ES-I3 (cell line): ENCODE measurements at regions not wholly inside any gene's neighbourhood (a gene's known extent, or its start where the extent isn't known, plus 50 kb on each side); places are given as distances from the start of the nearest gene placed in this dataset.

ENCODE experiments used
- H3K36me3 ChIP-seq: 2 replicates; pipeline ENCODE4 v1.6.1; 2013; ENCODE audit warnings: mild to moderate bottlenecking, low read length, control low read depth, moderate library complexity; ENCODE audit not compliant: insufficient read depth
- H3K4me1 ChIP-seq: 2 replicates; pipeline ENCODE4 v1.6.1; 2013; ENCODE audit warnings: mild to moderate bottlenecking, control low read depth, low read length; ENCODE audit not compliant: insufficient read depth
- H3K9ac ChIP-seq: 2 replicates; pipeline ENCODE4 v1.6.1; 2013; ENCODE audit warnings: low read depth, mild to moderate bottlenecking, low read length, moderate library complexity
- H3K9me3 ChIP-seq: 2 replicates; pipeline ENCODE4 v1.6.1; 2013; ENCODE audit warnings: mild to moderate bottlenecking, low read length, moderate library complexity; ENCODE audit not compliant: control insufficient read depth, insufficient read depth

DNA sequence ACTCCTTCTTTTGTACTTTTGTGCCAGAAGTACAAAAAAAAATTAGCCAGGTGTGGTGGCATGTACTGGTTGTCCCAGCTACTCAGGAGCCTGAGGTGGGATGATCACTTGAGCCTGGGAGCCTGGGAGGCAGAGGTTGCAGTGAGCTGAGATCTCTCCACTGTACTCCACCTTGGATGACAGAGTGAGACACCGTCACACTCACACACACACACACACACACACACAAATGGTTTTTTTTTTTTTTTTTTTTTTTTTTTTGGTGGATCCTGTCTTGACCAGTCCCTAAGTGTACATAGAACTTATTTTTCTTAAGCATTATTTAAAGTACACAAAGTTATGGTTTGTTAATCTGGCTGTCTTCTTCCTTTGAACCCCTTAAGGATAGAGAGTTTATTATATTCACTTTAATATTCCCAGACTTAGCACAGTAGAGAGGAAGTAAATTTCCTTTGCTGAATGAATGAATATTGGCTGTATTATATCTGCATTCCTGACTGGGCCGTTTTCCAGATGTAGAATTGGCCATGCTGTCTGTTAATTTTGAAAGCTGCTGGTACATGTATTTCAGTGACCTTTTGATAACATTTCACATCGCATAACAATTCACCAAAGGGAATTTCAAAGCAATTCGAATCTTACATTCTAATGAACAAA lies 429.0 kb upstream of the ZNF608 start:
- 0 out of 2 replicates have a peak, but pooled peaks cover under 1% of the 10 kb centered on the region for H3K4me1 ChIP-seq
- no peaks in the 10 kb centered on the region; the same call in 1 of the 2 replicates for H3K36me3 ChIP-seq
- no peak overlapping the region for H3K9ac ChIP-seq
- H3K9me3 ChIP-seq: no peaks in the 10 kb centered on the region

DNA sequence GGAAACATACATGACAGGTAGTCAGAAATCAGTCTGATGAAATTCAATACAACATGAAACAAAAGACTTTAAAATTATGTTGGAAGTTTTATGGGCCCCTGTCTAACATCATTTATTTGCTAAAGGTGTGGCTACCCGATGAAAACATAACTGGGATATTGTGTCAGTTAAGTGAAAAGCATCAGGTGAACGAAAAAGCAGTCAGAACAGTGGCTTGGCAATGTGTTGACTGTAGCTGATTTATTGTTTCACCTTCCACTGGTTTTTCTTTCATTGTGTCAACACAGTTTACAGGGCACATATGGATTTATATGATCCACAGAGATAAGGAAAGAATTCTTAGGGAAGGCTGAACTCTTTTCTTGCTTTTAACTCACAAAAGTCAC lies 429.6 kb upstream of the ZNF608 start:
- Histone ChIP-seq H3K4me1 (peaks cover 6% of the 10 kb centered on the region; the same call in 1 of the 2 replicates), H3K9me3 (no peaks in the 10 kb centered on the region), H3K9ac (no peak overlapping the region), H3K36me3 (no peaks in the 10 kb centered on the region; the same call in 1 of the 2 replicates)

DNA sequence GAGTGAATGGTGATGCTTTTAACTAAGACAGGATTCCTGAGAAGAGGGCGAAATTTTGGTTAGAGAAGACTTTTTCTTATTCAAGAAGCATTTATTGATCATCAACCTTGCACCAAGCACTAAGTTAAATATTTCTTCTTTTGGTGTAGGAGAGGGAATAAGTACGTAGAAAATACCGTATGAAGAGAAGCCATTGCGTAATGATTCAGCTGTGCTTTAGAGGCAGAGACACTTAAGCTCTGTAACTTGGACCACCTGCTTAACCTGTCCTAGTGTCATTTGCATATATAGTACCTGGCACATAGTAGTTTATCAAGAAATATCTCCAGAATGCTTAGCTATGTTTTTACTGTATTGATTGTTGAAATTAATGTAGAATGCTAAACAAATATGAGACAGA lies 430.9 kb upstream of the ZNF608 start:
- H3K9me3 ChIP-seq: no peaks in the 10 kb centered on the region
- H3K4me1 ChIP-seq: peaks cover 6% of the 10 kb centered on the region; the same call in 1 of the 2 replicates
- no peaks in the 10 kb centered on the region; the same call in 1 of the 2 replicates for H3K36me3 ChIP-seq
- no peak overlapping the region for H3K9ac ChIP-seq

DNA sequence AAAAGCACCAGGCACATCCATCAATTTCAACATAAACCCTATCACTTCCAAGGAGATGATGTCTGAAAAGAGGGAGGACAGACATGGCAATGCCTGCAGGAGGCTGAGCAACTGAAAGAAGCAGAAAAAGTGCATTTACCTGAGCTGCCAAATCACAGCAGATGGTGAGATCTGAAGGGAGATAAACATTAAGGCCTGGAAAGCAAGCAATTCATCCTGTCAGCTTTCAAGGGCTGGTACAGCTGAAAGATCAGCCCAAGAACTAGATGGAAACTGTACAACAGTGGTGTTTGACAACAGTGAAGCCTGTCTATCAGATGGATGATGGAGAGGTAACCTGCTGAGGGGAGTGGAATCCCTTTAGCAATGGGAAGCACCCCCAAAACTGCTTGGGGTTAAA lies 433.2 kb upstream of the ZNF608 start:
- H3K9me3 ChIP-seq: no peaks in the 10 kb centered on the region
- peaks cover 6% of the 10 kb centered on the region; the same call in 1 of the 2 replicates for H3K4me1 ChIP-seq
- no peak overlapping the region for H3K9ac ChIP-seq
- H3K36me3 ChIP-seq: no peaks in the 10 kb centered on the region; the same call in 1 of the 2 replicates

DNA sequence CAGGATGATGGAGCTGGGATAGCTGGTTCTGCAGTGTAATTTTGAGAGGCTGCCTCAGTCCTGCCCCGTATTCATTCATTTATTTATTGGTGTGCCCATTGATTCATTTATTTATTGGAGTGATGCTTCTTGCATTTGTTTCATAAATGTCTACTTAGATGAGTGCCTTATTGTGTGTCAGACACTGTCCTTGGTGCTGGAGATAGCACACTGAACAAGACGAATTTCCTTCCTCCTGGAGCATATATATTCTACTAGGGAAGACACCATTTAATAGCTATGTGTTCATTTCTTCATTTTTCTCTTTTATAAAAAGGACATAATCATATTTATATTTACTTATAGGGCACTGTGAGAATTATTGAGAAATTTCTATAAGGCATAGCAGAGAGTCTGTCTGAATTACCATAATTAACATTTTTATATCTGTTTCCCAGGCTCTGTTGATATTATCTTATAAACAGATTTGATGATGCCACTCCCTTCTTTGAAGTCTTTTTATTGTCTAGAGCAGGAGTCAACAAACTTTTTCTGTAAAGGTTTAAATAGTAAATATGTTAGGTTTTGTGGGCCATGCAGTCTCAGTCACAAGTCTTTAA lies 433.9 kb upstream of the ZNF608 start:
- Histone ChIP-seq H3K9me3 (no peaks in the 10 kb centered on the region), H3K9ac (no peak overlapping the region), H3K4me1 (peaks cover 6% of the 10 kb centered on the region; the same call in 1 of the 2 replicates), H3K36me3 (no peaks in the 10 kb centered on the region; the same call in 1 of the 2 replicates)

DNA sequence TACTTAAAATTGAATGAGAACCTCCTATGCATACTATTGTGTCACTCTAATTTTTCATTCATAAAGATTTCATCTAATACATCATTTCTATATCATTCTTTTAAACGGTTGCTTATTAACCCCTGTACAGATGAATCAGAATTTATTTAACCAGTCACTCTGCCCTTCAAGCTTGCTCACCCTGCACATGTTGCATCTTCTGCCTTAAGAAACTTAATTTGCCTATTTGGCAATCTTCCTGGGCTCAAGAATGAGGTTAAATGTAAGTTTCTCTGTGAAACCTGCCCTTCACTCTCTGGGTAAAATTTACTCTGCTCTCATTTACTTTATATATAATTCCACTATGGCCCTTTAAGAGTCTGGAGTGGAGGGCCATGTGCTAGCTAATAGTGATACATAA lies 434.7 kb upstream of the ZNF608 start:
- Histone ChIP-seq H3K9me3 (no peaks in the 10 kb centered on the region), H3K4me1 (peaks cover 6% of the 10 kb centered on the region; the same call in 1 of the 2 replicates), H3K36me3 (no peaks in the 10 kb centered on the region; the same call in 1 of the 2 replicates), H3K9ac (no peak overlapping the region)

DNA sequence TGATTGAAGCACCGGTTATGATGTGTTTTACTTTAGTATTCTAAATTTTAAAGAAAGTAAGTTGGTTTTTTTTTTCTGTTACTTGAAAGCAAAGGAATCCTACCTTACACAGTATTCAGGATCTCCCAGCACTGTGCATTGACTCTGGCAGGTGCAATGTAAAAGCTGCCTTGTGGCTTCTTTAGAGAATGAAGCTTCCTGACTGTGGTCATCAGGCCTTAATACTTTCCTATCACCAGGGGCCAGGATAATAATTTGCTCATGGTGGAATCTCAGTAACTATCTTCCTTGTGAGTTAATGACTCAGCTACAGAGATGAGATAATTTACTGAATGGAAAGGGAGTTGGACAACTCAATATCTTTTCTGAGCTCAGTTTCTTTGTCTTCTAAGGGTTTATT lies 435.5 kb upstream of the ZNF608 start:
- Histone ChIP-seq H3K36me3 (no peaks in the 10 kb centered on the region; the same call in 1 of the 2 replicates), H3K9me3 (no peaks in the 10 kb centered on the region), H3K9ac (no peak overlapping the region), H3K4me1 (peaks cover 9% of the 10 kb centered on the region; the same call in 1 of the 2 replicates)

DNA sequence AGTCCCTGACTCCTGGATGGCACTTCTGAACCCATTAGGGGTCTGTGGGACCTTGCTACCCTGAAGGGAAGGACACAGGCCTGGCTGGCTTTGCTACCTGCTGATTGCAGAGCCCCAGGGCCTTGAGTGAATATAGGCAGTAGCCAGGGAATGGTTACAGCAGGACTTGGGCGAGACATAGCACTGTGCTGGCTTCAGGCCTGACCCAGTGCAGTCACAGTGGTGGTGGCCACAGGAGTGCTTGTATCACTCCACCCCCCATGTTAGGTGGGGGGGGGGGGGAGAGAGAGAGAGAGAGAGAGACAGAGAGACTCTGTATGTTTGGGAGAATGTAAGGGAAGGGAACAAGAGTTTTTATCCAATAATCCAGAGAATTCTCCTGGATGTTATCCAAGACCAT lies 439.3 kb upstream of the ZNF608 start:
- H3K9ac ChIP-seq: no peak overlapping the region
- H3K4me1 ChIP-seq: peaks cover 22% of the 10 kb centered on the region
- H3K9me3 ChIP-seq: no peaks in the 10 kb centered on the region
- no peaks in the 10 kb centered on the region for H3K36me3 ChIP-seq

DNA sequence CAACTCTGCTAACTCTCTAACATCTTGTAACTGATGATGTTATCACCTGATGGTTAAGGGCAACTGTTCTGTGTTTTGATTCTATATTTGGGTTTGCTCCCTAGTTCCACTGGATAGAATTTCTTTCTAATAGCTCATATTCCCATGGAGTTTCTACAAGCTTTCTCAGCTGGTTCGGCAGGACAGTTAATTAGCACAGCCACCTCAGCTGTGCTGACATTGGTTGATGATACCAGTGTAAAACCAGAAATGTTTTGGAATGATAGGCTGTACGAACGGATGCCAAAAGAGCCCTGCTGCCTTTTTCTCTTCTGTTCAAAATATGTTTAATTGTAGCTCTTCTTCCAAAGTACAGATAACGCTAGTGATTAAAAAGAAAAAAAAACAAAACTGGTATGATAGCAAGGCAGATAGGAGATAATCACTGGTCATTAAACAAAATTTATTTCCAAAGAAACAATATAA lies 440.5 kb upstream of the ZNF608 start:
- Histone ChIP-seq H3K4me1 (peaks cover 24% of the 10 kb centered on the region), H3K9ac (no peak overlapping the region), H3K9me3 (no peaks in the 10 kb centered on the region), H3K36me3 (no peaks in the 10 kb centered on the region)

DNA sequence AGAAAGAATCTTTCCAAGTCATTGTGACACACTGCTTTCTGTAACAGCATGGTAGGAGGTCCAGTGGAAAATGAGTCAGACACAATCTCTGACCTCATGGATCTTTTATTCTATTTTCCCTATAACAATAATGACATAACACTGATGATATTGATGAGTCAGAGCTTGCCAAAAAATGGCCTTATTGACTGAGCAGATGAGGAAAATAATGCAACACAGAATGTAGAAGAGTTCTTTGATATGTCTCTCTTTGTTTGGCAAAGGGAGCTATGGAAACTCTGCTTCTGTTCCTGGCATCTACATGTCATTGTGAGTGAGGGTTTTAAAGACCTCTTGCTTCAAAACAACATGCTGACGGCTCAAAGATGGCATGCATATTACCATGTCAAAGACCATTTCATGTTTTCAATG lies 443.1 kb upstream of the ZNF608 start:
- peaks cover 24% of the 10 kb centered on the region for H3K4me1 ChIP-seq
- no peak overlapping the region for H3K9ac ChIP-seq
- H3K36me3 ChIP-seq: no peaks in the 10 kb centered on the region

DNA sequence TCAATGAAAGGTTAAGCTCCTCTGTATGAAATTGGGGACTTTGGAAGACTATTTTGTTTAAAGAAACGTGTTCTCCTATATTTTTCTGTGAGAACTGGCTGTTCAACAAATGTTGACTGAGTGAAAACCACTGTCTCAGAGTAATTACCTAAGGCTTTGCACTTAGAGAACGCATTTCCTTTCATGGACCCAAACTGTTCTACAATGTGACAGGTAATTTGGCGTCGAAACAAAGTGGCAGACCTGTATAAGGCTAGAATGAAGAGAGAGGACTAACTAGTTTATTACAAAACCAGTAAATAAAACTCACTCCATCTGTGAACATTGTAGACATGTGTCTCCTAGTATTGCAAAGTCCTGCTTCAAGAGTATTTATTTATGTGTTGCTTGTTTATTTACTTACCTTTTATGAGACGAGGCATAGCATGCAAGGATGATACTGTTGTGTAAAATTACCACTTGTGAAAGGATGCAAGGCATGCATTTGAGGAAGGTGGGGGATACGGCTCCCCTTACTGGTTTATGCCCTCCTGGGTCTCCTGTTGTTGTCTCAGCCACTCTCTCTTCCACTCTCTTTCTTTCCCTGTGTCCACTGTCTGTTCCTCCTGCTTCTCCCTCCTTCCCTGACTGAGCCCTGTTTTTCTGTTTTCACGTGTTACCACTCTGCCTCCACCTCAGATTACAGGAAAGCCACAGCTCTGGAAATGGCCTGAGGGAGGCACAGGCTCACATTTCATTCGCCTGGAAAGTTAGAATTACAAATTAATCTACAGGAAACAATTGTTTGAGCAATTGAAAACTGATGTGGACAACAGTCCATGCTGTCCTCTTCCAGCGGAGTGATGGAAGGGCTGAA lies 444.0 kb upstream of the ZNF608 start:
- H3K4me1 ChIP-seq: peaks cover 24% of the 10 kb centered on the region
- H3K9me3 ChIP-seq: no peaks in the 10 kb centered on the region
- H3K9ac ChIP-seq: no peak overlapping the region
- no peaks in the 10 kb centered on the region for H3K36me3 ChIP-seq

More for the DNA sequence above, 443.1 kb upstream of the ZNF608 start:
- no peaks in the 10 kb centered on the region for H3K9me3 ChIP-seq

DNA sequence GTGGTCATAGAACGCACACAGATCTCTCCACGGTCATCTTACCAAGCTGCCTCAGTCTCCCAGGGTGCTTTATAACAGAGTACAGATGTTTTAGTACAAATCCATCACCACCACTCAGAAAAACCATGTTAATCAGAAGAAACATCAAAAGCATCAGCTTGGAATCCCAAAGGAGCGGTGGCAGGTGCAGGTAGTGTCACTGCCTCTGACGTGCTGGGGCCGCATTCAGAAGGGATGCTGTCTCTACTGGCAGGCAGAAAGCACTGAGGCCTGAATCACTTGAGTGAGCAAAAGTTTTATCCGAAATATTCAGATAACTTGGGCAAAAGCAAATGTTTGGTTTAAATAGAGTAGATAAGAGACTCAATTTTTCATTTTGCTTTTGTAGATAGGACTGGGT lies 448.4 kb upstream of the ZNF608 start:
- Histone ChIP-seq H3K4me1 (peaks cover 36% of the 10 kb centered on the region), H3K9me3 (no peaks in the 10 kb centered on the region), H3K36me3 (no peaks in the 10 kb centered on the region), H3K9ac (no peak overlapping the region)

DNA sequence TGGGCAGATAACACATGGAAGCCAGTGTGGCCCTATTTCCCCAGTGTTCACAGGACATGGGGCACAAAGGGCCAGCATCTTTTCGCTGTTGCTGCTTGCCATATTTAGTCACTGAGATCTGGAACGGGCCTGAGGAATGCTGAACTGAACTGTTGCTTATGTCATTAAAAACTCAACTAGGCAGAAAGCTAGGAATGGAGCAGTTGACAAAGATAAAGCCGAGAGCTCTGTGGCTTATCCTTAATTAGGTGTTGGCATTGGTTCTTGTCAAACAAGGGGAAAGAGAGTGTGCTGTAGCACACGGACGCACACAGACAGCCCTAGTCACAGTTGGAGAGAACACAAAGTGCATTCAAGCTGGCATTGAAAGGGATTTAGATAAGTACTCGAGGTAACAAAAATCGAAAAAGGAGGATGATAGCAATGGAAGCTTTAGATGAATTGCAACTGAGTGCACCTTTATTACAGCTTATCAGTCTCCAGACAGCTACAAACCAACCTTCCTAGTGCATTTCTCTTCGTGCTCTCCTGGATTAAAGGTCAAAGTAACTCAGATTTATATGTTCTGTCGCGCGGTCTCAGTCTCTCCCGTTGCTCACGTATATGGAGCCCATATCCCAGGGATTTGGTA lies 450.2 kb upstream of the ZNF608 start:
- Histone ChIP-seq H3K4me1 (peaks cover 31% of the 10 kb centered on the region), H3K9ac (no peak overlapping the region), H3K36me3 (no peaks in the 10 kb centered on the region), H3K9me3 (no peaks in the 10 kb centered on the region)

DNA sequence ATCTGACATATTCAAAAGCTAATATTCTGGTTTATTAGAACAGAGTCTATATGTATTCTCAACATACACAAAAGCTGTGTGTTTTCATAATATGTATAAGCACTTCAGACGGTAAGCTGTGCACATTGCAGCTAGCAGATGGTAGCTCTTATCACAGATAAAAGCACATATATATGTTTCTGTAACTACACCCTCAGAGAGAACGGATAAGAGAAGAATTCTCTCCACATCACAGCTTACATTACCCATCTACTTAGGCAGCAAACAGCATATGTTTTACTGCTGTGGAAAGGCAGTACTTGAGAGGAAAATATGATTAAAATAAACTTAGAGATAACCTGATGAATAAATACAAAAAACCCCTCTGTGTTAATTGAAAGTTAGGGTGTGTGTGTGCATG lies 450.9 kb upstream of the ZNF608 start:
- peaks cover 31% of the 10 kb centered on the region for H3K4me1 ChIP-seq
- no peaks in the 10 kb centered on the region for H3K9me3 ChIP-seq
- H3K36me3 ChIP-seq: no peaks in the 10 kb centered on the region
- no peak overlapping the region for H3K9ac ChIP-seq
